H9 (cell line): ENCODE measurements at regions not wholly inside any gene's neighbourhood (a gene's known extent, or its start where the extent isn't known, plus 50 kb on each side); places are given as distances from the start of the nearest gene placed in this dataset.

Source experiments
- DNase-seq: peaks from one replicate; pipeline ENCODE4 v3.0.0-alpha.2; 2017
- H2AFZ ChIP-seq: one replicate; pipeline ENCODE4 v1.6.1; 2013; ENCODE audit warnings: mild to moderate bottlenecking, low read length, control low read depth, moderate library complexity
- H2AK5ac ChIP-seq: 2 replicates; pipeline ENCODE4 v1.6.1; 2013; ENCODE audit warnings: low read length, control low read depth, mixed read lengths; ENCODE audit not compliant: insufficient read length
- H2BK120ac ChIP-seq: one replicate; pipeline ENCODE4 v1.6.1; 2013; ENCODE audit warnings: low read depth, mild to moderate bottlenecking, low read length, control low read depth, inconsistent platforms; ENCODE audit not compliant: poor library complexity, severe bottlenecking
- H2BK12ac ChIP-seq: 2 replicates; pipeline ENCODE4 v1.6.1; 2013; ENCODE audit warnings: low read length, control low read depth, mixed read lengths, low read depth; ENCODE audit not compliant: insufficient read length
- H2BK15ac ChIP-seq: 2 replicates; pipeline ENCODE4 v1.6.1; 2013; ENCODE audit warnings: low read depth, low read length, control low read depth
- H2BK20ac ChIP-seq: one replicate; pipeline ENCODE4 v1.6.1; 2013; ENCODE audit warnings: low read depth, mild to moderate bottlenecking, low read length, control low read depth, inconsistent platforms; ENCODE audit not compliant: poor library complexity, severe bottlenecking
- H2BK5ac ChIP-seq: 2 replicates; pipeline ENCODE4 v1.6.1; 2013; ENCODE audit warnings: low read length, control low read depth, mixed read lengths; ENCODE audit not compliant: insufficient read length
- H3K14ac ChIP-seq: 2 replicates; pipeline ENCODE4 v1.6.1; 2013; ENCODE audit warnings: low read length, control low read depth; ENCODE audit not compliant: insufficient read depth
- H3K18ac ChIP-seq: 2 replicates; pipeline ENCODE4 v1.6.1; 2013; ENCODE audit warnings: low read depth, mild to moderate bottlenecking, mixed read lengths, low read length, control low read depth; ENCODE audit not compliant: insufficient read length
- H3K23ac ChIP-seq: 2 replicates; pipeline ENCODE4 v1.6.1; 2013; ENCODE audit warnings: low read length, control low read depth, mixed read lengths, low read depth; ENCODE audit not compliant: insufficient read length
- H3K23me2 ChIP-seq: 2 replicates; pipeline ENCODE4 v1.6.1; 2013; ENCODE audit warnings: low read depth, mild to moderate bottlenecking, mixed read lengths, low read length, control low read depth; ENCODE audit not compliant: insufficient read length, poor library complexity, severe bottlenecking
- H3K27ac ChIP-seq: 2 replicates; pipeline ENCODE4 v1.5.1; 2013; ENCODE audit warnings: low read length, control low read depth, mixed read lengths, low read depth; ENCODE audit not compliant: insufficient read length
- H3K27me3 ChIP-seq: 2 replicates; pipeline ENCODE4 v1.6.1; 2013; ENCODE audit warnings: low read length, control low read depth, inconsistent platforms; ENCODE audit not compliant: insufficient read depth
- H3K4ac ChIP-seq: 2 replicates; pipeline ENCODE4 v1.6.1; 2013; ENCODE audit warnings: low read depth, mild to moderate bottlenecking, control low read depth, inconsistent platforms, low read length, moderate library complexity
- H3K4me1 ChIP-seq: 2 replicates; pipeline ENCODE4 v1.6.1; 2013; ENCODE audit warnings: low read length, control low read depth, inconsistent platforms; ENCODE audit not compliant: insufficient read depth
- H3K4me2 ChIP-seq: 2 replicates; pipeline ENCODE4 v1.6.1; 2013; ENCODE audit warnings: low read length, control low read depth, mixed read lengths; ENCODE audit not compliant: insufficient read length, insufficient read depth
- H3K56ac ChIP-seq: 2 replicates; pipeline ENCODE4 v1.6.1; 2013; ENCODE audit warnings: low read depth, mild to moderate bottlenecking, mixed read lengths, low read length, control low read depth; ENCODE audit not compliant: insufficient read length
- H3K79me1 ChIP-seq: 2 replicates; pipeline ENCODE4 v1.6.1; 2013; ENCODE audit warnings: low read depth, mild to moderate bottlenecking, moderate library complexity, low read length, control low read depth, inconsistent platforms; ENCODE audit not compliant: insufficient read depth, poor library complexity, severe bottlenecking
- H3K79me2 ChIP-seq: 2 replicates; pipeline ENCODE4 v1.6.1; 2013; ENCODE audit warnings: low read length, control low read depth, inconsistent platforms; ENCODE audit not compliant: insufficient read depth
- H3K9ac ChIP-seq: 2 replicates; pipeline ENCODE4 v1.6.1; 2013; ENCODE audit warnings: low read length, control low read depth, mixed read lengths; ENCODE audit not compliant: insufficient read length; ENCODE audit errors: extremely low read depth
- H3K9me3 ChIP-seq: one replicate; pipeline ENCODE4 v1.6.1; 2013; ENCODE audit warnings: low read depth, low read length, inconsistent platforms; ENCODE audit not compliant: control insufficient read depth
- H3T11ph ChIP-seq: one replicate; pipeline ENCODE4 v1.6.1; 2013; ENCODE audit warnings: mild to moderate bottlenecking, low read length, control low read depth, inconsistent platforms
- H4K20me1 ChIP-seq: one replicate; pipeline ENCODE4 v1.6.1; 2013; ENCODE audit not compliant: control insufficient read depth, insufficient read length, insufficient read depth
- H4K5ac ChIP-seq: 2 replicates; pipeline ENCODE4 v1.6.1; 2013; ENCODE audit warnings: low read depth, mild to moderate bottlenecking, mixed read lengths, low read length, control low read depth; ENCODE audit not compliant: insufficient read length
- H4K8ac ChIP-seq: replicated peaks from 2 replicates; pipeline ENCODE4 v1.6.1; 2013; ENCODE audit warnings: low read length, control low read depth, mixed read lengths, low read depth; ENCODE audit not compliant: insufficient read length
- H4K91ac ChIP-seq: 2 replicates; pipeline ENCODE4 v1.6.1; 2013; ENCODE audit warnings: low read depth, mild to moderate bottlenecking, moderate library complexity, mixed read lengths, low read length, control low read depth; ENCODE audit not compliant: insufficient read length
- H3K27ac Mint-ChIP-seq, 3 experiments: 2 replicates in 2 of 3; 3 replicates in 1 of 3; pipeline ENCODE4 v1.8.0; 2020 to 2021; ENCODE audit warnings: mixed read lengths in 3 of 3, mild to moderate bottlenecking in 1 of 3, moderate library complexity in 1 of 3
- H3K27me3 Mint-ChIP-seq: 2 replicates; pipeline ENCODE4 v1.8.0; 2021; ENCODE audit warnings: low read depth, mild to moderate bottlenecking, moderate library complexity, mixed read lengths
- H3K36me3 Mint-ChIP-seq, 3 experiments: 2 replicates in 2 of 3; 3 replicates in 1 of 3; pipeline ENCODE4 v1.8.0; 2020 to 2021; ENCODE audit warnings: low read depth in 3 of 3, mixed read lengths in 3 of 3; ENCODE audit not compliant: insufficient read depth in 1 of 3
- H3K4me1 Mint-ChIP-seq, 2 experiments: 2 replicates each; pipeline ENCODE4 v1.8.0; 2020; ENCODE audit warnings: mixed read lengths in 2 of 2
- H3K4me3 Mint-ChIP-seq, 2 experiments: 2 replicates in 1 of 2; 3 replicates in 1 of 2; pipeline ENCODE4 v1.8.0; 2020 to 2021; ENCODE audit warnings: mild to moderate bottlenecking in 2 of 2, mixed read lengths in 2 of 2, moderate library complexity in 1 of 2
- H3K9me3 Mint-ChIP-seq, 2 experiments: 2 replicates in 1 of 2; 3 replicates in 1 of 2; pipeline ENCODE4 v1.8.0; 2020; ENCODE audit warnings: mild to moderate bottlenecking in 2 of 2, mixed read lengths in 2 of 2, moderate library complexity in 1 of 2
- CTCF ChIP-seq: fragments of 200-600 bp; sonication (generic); conservative IDR thresholded peaks from 3 replicates; pipeline ENCODE4 v1.8.0; 2021; ENCODE audit warnings: antibody characterized with exemption, mild to moderate bottlenecking
- WGBS: extraction: QIAGEN DNeasy Blood & Tissue Kit; methylation state at CpG from one replicate; pipeline ENCODE4 v1.1.7; 2013; ENCODE audit warnings: missing lambda C conversion rate, low lambda C conversion rate, mixed read lengths; ENCODE audit not compliant: insufficient read length; ENCODE audit errors: extremely low coverage; 5-methylcytosine and 5-hydroxymethylcytosine counted together

- no peaks in the 10 kb centered on the region for H3K79me2 ChIP-seq
- no peak overlapping the region for H2BK120ac ChIP-seq
- no peak overlapping the region for H4K5ac ChIP-seq
- no peak overlapping the region for H3K23ac ChIP-seq
- H2BK12ac ChIP-seq: no peak overlapping the region
- no peaks in the 10 kb centered on the region for H3K4me1 ChIP-seq
- no peaks in the 10 kb centered on the region for H3K23me2 ChIP-seq
- TF ChIP-seq CTCF: no peak
- no peak overlapping the region for H3K14ac ChIP-seq
- H3K27ac ChIP-seq: no peak overlapping the region
- Mint-ChIP-seq H3K36me3 (no peaks in the 10 kb centered on the region), H3K4me1 (peaks cover 7 to 10% of the 10 kb centered on the region in 2 experiments; a peak in 3 of 4 replicates), H3K9me3 (no peaks in the 10 kb centered on the region), H3K27me3 (no peaks in the 10 kb centered on the region), H3K4me3 (no peak overlapping the region), H3K27ac (no peak overlapping the region)
- H4K8ac ChIP-seq: no peak overlapping the region
- H4K91ac ChIP-seq: no peak overlapping the region
- no peak overlapping the region for H3K4me2 ChIP-seq
- H3K56ac ChIP-seq: no peak overlapping the region
- no peak overlapping the region for H2BK5ac ChIP-seq
- no peak overlapping the region for H3K18ac ChIP-seq
- H3K27me3 ChIP-seq: no peaks in the 10 kb centered on the region
- H3K9me3 ChIP-seq: no peaks in the 10 kb centered on the region
- H3T11ph ChIP-seq: no peak overlapping the region
- H3K79me1 ChIP-seq: no peaks in the 10 kb centered on the region
- H2AK5ac ChIP-seq: no peak overlapping the region
- H2BK15ac ChIP-seq: no peak overlapping the region
- H2BK20ac ChIP-seq: no peak overlapping the region
- H3K4ac ChIP-seq: no peak overlapping the region
- H4K20me1 ChIP-seq: no peaks in the 10 kb centered on the region
- DNase-seq: no peak
- WGBS: no CpG with 5 or more reads among the region's 2 CpGs
- H2AFZ ChIP-seq: no peak overlapping the region
- H3K9ac ChIP-seq: no peak overlapping the region
Observed at GRCh38 chr10:88219753-88220152, 356.3 kb downstream of the PTEN start.
